ENCODE measurements at regions not wholly inside any gene's neighbourhood (a gene's known extent, or its start where the extent isn't known, plus 50 kb on each side); places are given as distances from the start of the nearest gene placed in this dataset.

GRCh38 chrX:9235722-9236121 is 201.8 kb upstream of the FAM9B start:
- TF ChIP-seq CTCF (optimal IDR thresholded peaks at IDR 0.05 in 1 of 3, IDR thresholded peaks at IDR 0.05 in 1 of 3, conservative IDR thresholded peaks at IDR 0.05 in 1 of 3; ENCODE audit: extremely low read depth in 1 of 3, insufficient read depth in 2 of 3, low read length in 3 of 3) (no peak), EZH2 (IDR thresholded peaks at IDR 0.05; ENCODE audit: low read length) (no peak)
- Histone ChIP-seq H3K36me3 (ENCODE audit: control insufficient read depth in 2 of 2, extremely low read depth in 1 of 2, insufficient read depth in 2 of 2, low read length in 2 of 2) (no peaks in the 10 kb centered on the region), H3K9me3 (ENCODE audit: control insufficient read depth, low read depth, low read length) (no peaks in the 10 kb centered on the region), H3K4me3 (ENCODE audit: control insufficient read depth in 2 of 3, extremely low read depth in 1 of 3, insufficient read depth in 2 of 3, low read depth in 1 of 3, low read length in 3 of 3) (no peak overlapping the region), H3K9me1 (ENCODE audit: control insufficient read depth, extremely low read depth, insufficient read depth, low read length) (no peaks in the 10 kb centered on the region), H3K4me1 (ENCODE audit: control insufficient read depth, extremely low read depth, insufficient read depth, low read length) (no peaks in the 10 kb centered on the region), H3K27ac (ENCODE audit: control insufficient read depth, insufficient read depth, low read length) (no peak overlapping the region), H3K9ac (ENCODE audit: control insufficient read depth, extremely low read depth, insufficient read depth, low read length) (no peak overlapping the region), H3K27me3 (ENCODE audit: control insufficient read depth, extremely low read depth, insufficient read depth, low read length) (no peaks in the 10 kb centered on the region), H3K79me2 (ENCODE audit: control insufficient read depth, insufficient read depth, low read length) (no peaks in the 10 kb centered on the region), H4K20me1 (ENCODE audit: control insufficient read depth, extremely low read depth, insufficient read depth, low read length) (no peaks in the 10 kb centered on the region), H3K4me2 (ENCODE audit: control insufficient read depth, extremely low read depth, insufficient read depth, low read depth, low read length) (no peak overlapping the region), H2AFZ (ENCODE audit: control insufficient read depth, low read length) (no peak overlapping the region)
- dilution Hi-C loops (cut with MboI; ENCODE audit: extremely low pct_ligation_motif_present, low sequenced_read_pairs) = no loop called here
- DNase-seq (ENCODE audit: low read depth, low spot score) (no peak), FAIRE-seq (no peak)

GRCh38 chrX:9240956-9241355 is 207.0 kb upstream of the FAM9B start:
- H3K4me1 ChIP-seq (ENCODE audit: control insufficient read depth, extremely low read depth, insufficient read depth, low read length) = no peaks in the 10 kb centered on the region
- no peaks in the 10 kb centered on the region for H3K9me1 ChIP-seq (ENCODE audit: control insufficient read depth, extremely low read depth, insufficient read depth, low read length)
- H4K20me1 ChIP-seq (ENCODE audit: control insufficient read depth, extremely low read depth, insufficient read depth, low read length) = no peaks in the 10 kb centered on the region
- no peak overlapping the region for H3K9ac ChIP-seq (ENCODE audit: control insufficient read depth, extremely low read depth, insufficient read depth, low read length)
- no peak overlapping the region for H2AFZ ChIP-seq (ENCODE audit: control insufficient read depth, low read length)
- H3K79me2 ChIP-seq (ENCODE audit: control insufficient read depth, insufficient read depth, low read length) = no peaks in the 10 kb centered on the region
- no peak overlapping the region for H3K4me3 ChIP-seq (ENCODE audit: control insufficient read depth in 2 of 3, extremely low read depth in 1 of 3, insufficient read depth in 2 of 3, low read depth in 1 of 3, low read length in 3 of 3)
- H3K9me3 ChIP-seq (ENCODE audit: control insufficient read depth, low read depth, low read length) = no peaks in the 10 kb centered on the region
- no peak for TF ChIP-seq CTCF (optimal IDR thresholded peaks at IDR 0.05 in 1 of 3, IDR thresholded peaks at IDR 0.05 in 1 of 3, conservative IDR thresholded peaks at IDR 0.05 in 1 of 3; ENCODE audit: extremely low read depth in 1 of 3, insufficient read depth in 2 of 3, low read length in 3 of 3)
- TF ChIP-seq EZH2 (IDR thresholded peaks at IDR 0.05; ENCODE audit: low read length) = no peak
- H3K36me3 ChIP-seq (ENCODE audit: control insufficient read depth in 2 of 2, extremely low read depth in 1 of 2, insufficient read depth in 2 of 2, low read length in 2 of 2) = no peaks in the 10 kb centered on the region
- no peaks in the 10 kb centered on the region for H3K27me3 ChIP-seq (ENCODE audit: control insufficient read depth, extremely low read depth, insufficient read depth, low read length)
- FAIRE-seq (no peak), DNase-seq (ENCODE audit: low read depth, low spot score) (no peak)
- dilution Hi-C loops (cut with MboI; ENCODE audit: extremely low pct_ligation_motif_present, low sequenced_read_pairs) = no loop called here
- H3K27ac ChIP-seq (ENCODE audit: control insufficient read depth, insufficient read depth, low read length) = no peak overlapping the region
- no peak overlapping the region for H3K4me2 ChIP-seq (ENCODE audit: control insufficient read depth, extremely low read depth, insufficient read depth, low read depth, low read length)

All from keratinocyte (primary cell).